Muscle of leg (tissue), 3 donors: ENCODE measurements at regions not wholly inside any gene's neighbourhood (a gene's known extent, or its start where the extent isn't known, plus 50 kb on each side); places are given as distances from the start of the nearest gene placed in this dataset.

Source experiments
- DNase-seq: peaks from one replicate; pipeline ENCODE4 v3.0.0; 2013
- H3K27ac ChIP-seq: one replicate; pipeline ENCODE4 v1.5.1; 2013; ENCODE audit warnings: mild to moderate bottlenecking, low read length, control low read depth
- H3K27me3 ChIP-seq: one replicate; pipeline ENCODE4 v1.6.1; 2013; ENCODE audit warnings: low read length; ENCODE audit not compliant: control insufficient read depth, insufficient read depth
- H3K36me3 ChIP-seq: one replicate; pipeline ENCODE4 v1.6.1; 2013; ENCODE audit warnings: low read length; ENCODE audit not compliant: control insufficient read depth, insufficient read depth
- H3K4me1 ChIP-seq: one replicate; pipeline ENCODE4 v1.6.1; 2013; ENCODE audit warnings: low read length; ENCODE audit not compliant: control insufficient read depth, insufficient read depth
- H3K4me3 ChIP-seq: one replicate; pipeline ENCODE4 v1.5.1; 2013; ENCODE audit warnings: low read length, control low read depth
- H3K9me3 ChIP-seq: replicated peaks from 2 replicates; pipeline ENCODE4 v1.6.1; 2013; ENCODE audit warnings: low read depth, low read length; ENCODE audit not compliant: control insufficient read depth
- WGBS: methylation state at CpG from one replicate; pipeline ENCODE4 v1.1.5; 2013; ENCODE audit warnings: missing lambda C conversion rate; ENCODE audit not compliant: insufficient coverage; 5-methylcytosine and 5-hydroxymethylcytosine counted together

DNA sequence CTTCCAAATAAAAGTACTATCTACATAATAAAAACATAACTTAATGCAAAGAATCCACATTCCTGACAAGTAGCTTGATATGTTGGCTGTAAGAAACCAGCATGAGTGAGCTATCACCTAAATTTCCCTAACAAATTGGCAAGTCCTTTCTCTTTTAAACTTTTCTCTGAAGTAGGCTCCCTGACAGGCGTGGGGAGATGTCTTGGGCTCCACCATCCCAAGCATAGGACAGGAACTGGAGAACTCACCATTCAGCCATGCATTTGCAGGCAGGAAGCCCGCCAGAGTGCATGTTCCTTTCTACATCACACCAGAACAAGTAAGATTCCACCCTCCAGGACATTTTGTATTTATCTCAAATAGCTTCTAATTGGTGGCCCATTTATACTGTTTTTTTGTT lies 921.9 kb upstream of the CELF4 start:
- Histone ChIP-seq H3K4me1 (no peaks in the 10 kb centered on the region), H3K36me3 (no peaks in the 10 kb centered on the region), H3K27me3 (no peaks in the 10 kb centered on the region), H3K27ac (no peak overlapping the region), H3K4me3 (no peak overlapping the region), H3K9me3 (no peaks in the 10 kb centered on the region)
- 86% methylated on average over 1 of the region's 2 CpGs for WGBS
- DNase-seq = no peak

DNA sequence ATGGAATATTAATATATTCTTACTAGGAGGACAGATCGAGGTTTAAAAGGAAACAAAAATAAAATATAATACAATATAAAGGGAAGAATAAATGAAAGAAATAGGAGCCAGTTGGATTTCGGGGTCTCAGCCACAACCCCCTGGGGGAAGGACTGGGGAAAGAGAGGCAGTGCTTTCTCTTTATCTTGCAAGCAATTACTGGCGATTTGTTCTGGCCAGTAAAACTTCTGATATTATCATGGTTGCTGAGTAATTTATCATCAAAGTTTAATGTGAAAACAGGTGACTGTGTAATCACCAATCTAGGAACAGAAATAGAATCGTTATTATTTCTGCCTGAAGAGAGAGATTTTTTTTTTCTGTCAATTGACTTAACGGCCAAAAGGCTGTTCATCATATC lies 917.7 kb upstream of the CELF4 start:
- DNase-seq = no peak
- no peak overlapping the region for H3K27ac ChIP-seq
- no CpG with 5 or more reads among the region's 5 CpGs for WGBS
- H3K36me3 ChIP-seq = no peaks in the 10 kb centered on the region
- H3K4me3 ChIP-seq = no peak overlapping the region
- H3K9me3 ChIP-seq = no peaks in the 10 kb centered on the region
- no peaks in the 10 kb centered on the region for H3K4me1 ChIP-seq
- H3K27me3 ChIP-seq = no peaks in the 10 kb centered on the region

DNA sequence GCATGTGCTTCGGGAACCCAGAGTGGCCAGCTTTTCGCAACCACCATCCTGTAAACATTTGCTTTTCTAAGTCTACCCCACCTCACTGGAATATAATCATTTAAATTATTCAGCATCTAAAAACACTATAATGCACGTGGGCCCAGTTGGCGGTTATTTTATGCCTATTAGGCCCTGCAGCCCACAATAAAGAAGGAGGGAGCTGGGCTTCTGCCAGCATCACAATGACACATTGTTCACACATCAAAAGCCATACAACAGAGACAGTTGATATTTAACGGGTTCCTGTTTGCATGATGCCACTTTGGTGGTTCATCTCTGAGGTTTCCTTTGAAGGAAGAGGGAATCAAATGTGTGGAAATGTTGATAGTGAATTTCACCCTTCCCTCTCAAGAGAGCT lies 916.0 kb upstream of the CELF4 start:
- Histone ChIP-seq H3K4me1 (no peaks in the 10 kb centered on the region), H3K27ac (no peak overlapping the region), H3K27me3 (no peaks in the 10 kb centered on the region), H3K9me3 (no peaks in the 10 kb centered on the region), H3K4me3 (no peak overlapping the region), H3K36me3 (no peaks in the 10 kb centered on the region)
- WGBS = no CpG with 5 or more reads among the region's 5 CpGs
- DNase-seq = no peak

DNA sequence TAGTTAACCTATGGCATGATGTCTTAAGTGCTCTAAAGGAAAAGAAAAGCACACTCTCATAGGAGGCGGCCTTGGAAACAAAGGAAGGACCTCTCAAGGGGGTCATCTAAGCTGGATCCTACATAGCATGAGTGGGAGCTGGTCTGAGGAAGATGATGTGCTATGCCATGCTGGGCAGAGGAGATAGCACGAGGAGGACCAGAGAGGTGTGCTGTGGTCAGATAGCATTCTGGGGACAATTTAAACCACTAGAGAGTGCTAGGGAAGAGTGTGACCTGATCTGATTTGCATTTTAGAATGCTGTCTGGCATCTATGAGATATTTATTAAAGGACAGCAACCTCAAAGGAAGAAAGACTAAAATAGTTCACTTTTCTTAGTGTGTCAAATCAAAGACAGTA lies 910.1 kb upstream of the CELF4 start:
- no peaks in the 10 kb centered on the region for H3K36me3 ChIP-seq
- H3K4me1 ChIP-seq = no peaks in the 10 kb centered on the region
- DNase-seq = no peak
- H3K4me3 ChIP-seq = no peak overlapping the region
- WGBS = 82% methylated on average over 2 of the region's 2 CpGs
- no peaks in the 10 kb centered on the region for H3K27me3 ChIP-seq
- H3K9me3 ChIP-seq = no peaks in the 10 kb centered on the region
- no peak overlapping the region for H3K27ac ChIP-seq

DNA sequence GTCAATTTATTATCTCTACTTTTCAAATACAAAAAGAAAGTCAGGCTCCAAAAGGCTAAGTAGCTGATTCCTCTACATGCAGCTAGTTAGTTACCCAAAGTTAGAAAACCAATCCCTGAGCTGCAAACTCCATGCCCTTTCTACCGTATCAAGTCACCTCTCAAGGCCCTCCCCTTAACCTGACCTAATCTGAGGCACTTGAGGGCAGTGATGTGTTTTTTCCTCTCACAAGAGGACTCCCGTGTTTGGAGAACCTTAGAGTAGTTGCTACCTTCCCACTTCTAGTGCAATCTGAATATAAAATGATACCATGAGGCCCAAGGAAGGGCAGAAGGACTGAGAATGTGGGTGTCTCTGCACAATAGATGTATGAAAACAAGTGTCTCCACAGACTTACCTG lies 907.9 kb upstream of the CELF4 start:
- H3K36me3 ChIP-seq = no peaks in the 10 kb centered on the region
- no peak overlapping the region for H3K27ac ChIP-seq
- no peaks in the 10 kb centered on the region for H3K9me3 ChIP-seq
- DNase-seq = no peak
- H3K4me3 ChIP-seq = no peak overlapping the region
- WGBS = 75% methylated on average over 1 of the region's 2 CpGs
- H3K4me1 ChIP-seq = no peaks in the 10 kb centered on the region
- no peaks in the 10 kb centered on the region for H3K27me3 ChIP-seq

DNA sequence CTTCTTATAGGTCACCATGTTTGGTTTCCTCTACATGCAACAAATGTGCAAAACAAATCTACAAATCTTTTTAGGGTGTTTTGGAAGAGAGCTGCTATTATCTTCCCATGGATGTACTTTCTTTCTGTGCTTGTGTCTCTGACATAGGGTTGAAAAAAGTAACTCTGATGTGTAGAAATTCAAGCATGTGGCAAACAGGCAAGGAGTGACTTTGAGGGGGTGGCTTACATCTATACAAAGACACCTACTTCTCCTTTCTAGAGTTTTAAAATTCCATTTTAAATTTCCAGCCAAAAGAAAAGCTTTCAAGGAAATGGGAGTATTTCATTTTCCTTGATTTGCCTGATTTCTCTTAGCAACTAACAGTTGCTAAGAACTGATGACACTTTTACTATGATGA lies 904.8 kb upstream of the CELF4 start:
- Histone ChIP-seq H3K27me3 (no peaks in the 10 kb centered on the region), H3K4me3 (no peak overlapping the region), H3K36me3 (no peaks in the 10 kb centered on the region), H3K9me3 (no peaks in the 10 kb centered on the region), H3K4me1 (no peaks in the 10 kb centered on the region), H3K27ac (no peak overlapping the region)
- no peak for DNase-seq

DNA sequence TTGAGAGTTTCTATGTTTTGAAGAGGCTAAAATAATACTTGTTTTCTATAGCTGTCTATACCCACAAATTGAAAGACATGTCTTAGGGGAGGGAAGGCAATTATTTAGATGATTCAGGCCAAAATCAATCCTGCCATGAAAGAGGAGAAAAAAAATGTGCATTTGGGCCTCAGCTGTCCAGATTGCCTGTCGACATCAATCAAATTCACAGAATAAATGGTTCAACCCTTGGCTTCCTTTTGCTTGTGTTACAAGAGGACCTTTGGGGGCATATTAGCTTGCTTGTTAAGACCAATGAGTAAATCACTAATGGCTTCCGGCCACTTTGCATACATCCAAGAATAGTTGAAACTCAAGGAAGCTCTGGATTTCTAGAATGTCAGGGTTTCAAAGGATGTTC lies 900.8 kb upstream of the CELF4 start:
- Histone ChIP-seq H3K27me3 (no peaks in the 10 kb centered on the region), H3K4me1 (no peaks in the 10 kb centered on the region), H3K9me3 (no peaks in the 10 kb centered on the region), H3K27ac (no peak overlapping the region), H3K36me3 (no peaks in the 10 kb centered on the region), H3K4me3 (no peak overlapping the region)
- DNase-seq = no peak
- no CpG with 5 or more reads among the region's 2 CpGs for WGBS

DNA sequence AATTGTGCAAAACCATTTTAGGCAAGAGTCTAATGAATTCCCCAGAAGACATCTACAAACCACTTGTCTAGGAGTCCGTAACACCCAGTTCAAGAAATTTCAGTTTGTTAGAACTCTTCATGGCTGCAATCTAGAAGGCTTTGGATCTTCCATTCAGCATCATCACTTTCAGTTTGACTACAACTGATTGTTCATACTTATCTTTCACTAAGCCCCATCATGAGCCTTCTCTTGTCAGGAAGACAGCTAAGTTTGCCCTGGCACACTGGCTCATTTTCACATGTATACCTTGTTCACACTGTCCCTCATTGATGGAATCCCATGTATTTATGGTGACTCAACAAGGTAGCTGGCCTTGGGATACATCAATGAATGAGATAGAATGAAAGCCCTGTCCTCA lies 898.4 kb upstream of the CELF4 start:
- Histone ChIP-seq H3K4me3 (no peak overlapping the region), H3K27me3 (no peaks in the 10 kb centered on the region), H3K9me3 (no peaks in the 10 kb centered on the region), H3K36me3 (no peaks in the 10 kb centered on the region), H3K27ac (no peak overlapping the region), H3K4me1 (no peaks in the 10 kb centered on the region)
- DNase-seq = no peak
- WGBS = 86% methylated on average over 1 of the region's 1 CpG

DNA sequence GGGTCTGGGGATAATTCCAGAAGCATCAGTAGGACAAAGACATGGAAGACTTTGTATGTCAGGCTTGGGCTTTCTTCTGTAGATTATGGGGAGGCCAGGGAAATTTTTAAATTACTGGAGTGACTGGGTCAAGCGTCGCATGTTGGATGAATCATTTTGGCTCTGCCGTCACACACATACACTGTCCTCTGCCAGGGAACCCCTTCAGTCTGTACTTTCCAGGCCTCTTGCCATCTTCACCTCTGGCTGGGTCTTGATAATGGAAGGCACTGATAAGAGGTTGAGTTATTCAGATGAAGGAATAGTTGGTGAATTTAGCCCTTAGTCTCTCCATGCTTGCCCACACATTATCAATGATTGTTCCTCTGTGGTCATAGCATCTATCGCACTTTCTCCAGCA lies 895.1 kb upstream of the CELF4 start:
- Histone ChIP-seq H3K27ac (no peak overlapping the region), H3K4me3 (no peak overlapping the region), H3K9me3 (no peaks in the 10 kb centered on the region), H3K36me3 (no peaks in the 10 kb centered on the region), H3K27me3 (no peaks in the 10 kb centered on the region), H3K4me1 (no peaks in the 10 kb centered on the region)
- 100% methylated on average over 1 of the region's 4 CpGs for WGBS
- no peak for DNase-seq

DNA sequence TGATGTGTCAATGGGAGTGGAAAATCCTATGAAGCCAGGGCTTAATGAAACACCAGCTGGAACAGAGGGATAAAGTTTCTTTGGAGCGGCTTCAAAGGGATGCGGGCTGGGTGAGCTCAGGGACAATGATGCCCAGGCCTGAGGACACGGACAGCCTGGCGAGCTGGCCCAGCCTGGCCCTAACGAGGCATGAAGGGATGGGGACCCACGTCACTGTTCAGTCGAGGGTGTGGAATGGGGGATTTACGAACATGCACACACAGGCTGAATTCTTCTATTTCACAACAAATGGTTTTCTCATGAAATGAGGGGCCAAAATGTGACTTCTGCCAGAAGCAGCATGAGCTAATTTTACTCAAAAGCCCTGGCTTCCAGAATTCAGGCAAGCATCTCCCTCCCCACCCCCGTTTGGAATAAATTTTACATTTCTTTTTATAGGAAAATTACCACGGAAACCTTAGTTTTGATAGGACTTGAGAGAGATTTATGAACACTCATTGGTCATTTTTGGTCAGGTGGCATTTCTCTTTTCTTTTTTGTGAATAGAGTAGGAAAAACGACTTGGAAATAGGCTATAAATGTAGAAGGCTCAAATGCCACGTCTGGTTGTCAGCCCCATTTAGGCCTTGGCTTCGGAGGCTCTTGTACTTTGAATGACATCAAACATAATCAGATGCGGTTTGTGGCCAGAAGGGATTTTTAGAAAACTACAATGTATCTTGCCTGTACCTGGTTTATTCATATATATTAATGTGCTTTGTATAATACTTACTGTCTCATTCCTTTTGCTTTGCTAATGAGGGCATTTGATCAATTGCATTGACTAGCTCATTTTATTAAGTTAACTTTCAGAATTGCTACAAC lies 893.8 kb upstream of the CELF4 start:
- Histone ChIP-seq H3K27me3 (no peaks in the 10 kb centered on the region), H3K27ac (no peak overlapping the region), H3K9me3 (no peaks in the 10 kb centered on the region), H3K4me1 (no peaks in the 10 kb centered on the region), H3K36me3 (no peaks in the 10 kb centered on the region), H3K4me3 (no peak overlapping the region)
- peak; percentile 89 for DNase-seq
- 17% methylated on average over 4 of the region's 14 CpGs for WGBS

DNA sequence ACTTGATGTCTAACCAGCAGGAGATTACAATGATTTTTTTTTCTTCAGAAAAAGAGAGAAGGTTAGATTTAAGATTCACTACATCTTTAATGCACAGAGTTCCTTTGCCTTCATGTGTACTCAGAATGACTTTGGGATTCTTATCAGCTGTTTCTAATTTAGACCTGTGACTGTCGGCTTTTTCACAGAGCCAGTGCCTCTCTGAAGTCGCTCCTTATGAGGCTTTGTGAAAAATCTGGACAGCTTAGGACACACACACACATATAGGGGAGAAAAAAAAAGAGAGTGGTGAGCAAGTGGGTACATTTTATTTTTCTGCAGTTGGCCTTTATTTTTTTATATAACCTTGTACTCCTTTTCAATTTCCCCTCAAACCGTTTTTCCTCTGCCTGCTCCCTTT lies 893.1 kb upstream of the CELF4 start:
- peak; percentile 30 for DNase-seq
- WGBS = no CpG with 5 or more reads among the region's 3 CpGs
- Histone ChIP-seq H3K4me1 (no peaks in the 10 kb centered on the region), H3K9me3 (no peaks in the 10 kb centered on the region), H3K4me3 (no peak overlapping the region), H3K36me3 (no peaks in the 10 kb centered on the region), H3K27ac (no peak overlapping the region), H3K27me3 (no peaks in the 10 kb centered on the region)
